ENCODE measurements at regions not wholly inside any gene's neighbourhood (a gene's known extent, or its start where the extent isn't known, plus 50 kb on each side); places are given as distances from the start of the nearest gene placed in this dataset.

- H3K4me1 Mint-ChIP-seq = peaks cover 14% of the 10 kb centered on the region
Measured at GRCh38 chr17:54807331-54807730, 93.3 kb upstream of the TOM1L1 start.

DNA sequence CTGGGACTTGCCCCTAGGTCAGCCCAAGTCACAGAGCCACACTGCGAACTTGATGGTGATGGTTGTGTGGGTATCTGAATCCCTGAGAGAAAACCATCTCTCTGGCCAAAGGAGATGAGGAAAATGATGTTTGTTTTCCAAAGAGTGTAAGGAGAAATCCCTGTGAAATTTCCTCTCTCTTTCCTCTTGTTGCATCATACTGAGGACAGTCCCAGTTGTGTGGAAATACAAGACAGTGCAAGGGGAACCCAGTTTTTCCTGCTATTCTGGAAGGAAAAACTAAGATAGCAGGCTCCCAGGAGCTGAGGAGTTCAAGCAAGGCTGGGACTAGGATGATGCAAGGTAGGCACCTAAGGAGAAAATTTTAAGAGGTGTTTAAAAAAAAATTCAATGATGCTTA is 86.8 kb upstream of the TOM1L1 start:
- Histone ChIP-seq H3K36me3 (ENCODE audit: control insufficient read depth, insufficient read depth, low read length) (no peaks in the 10 kb centered on the region), H3K27me3 (ENCODE audit: control insufficient read depth, insufficient read depth, low read length, poor library complexity, severe bottlenecking) (no peaks in the 10 kb centered on the region), H3K9me3 (ENCODE audit: control insufficient read depth, low read length) (no peaks in the 10 kb centered on the region), H3K4me1 (ENCODE audit: control insufficient read depth, insufficient read depth, low read length) (no peaks in the 10 kb centered on the region), H3K4me3 (ENCODE audit: low read length) (no peak overlapping the region), H3K27ac (ENCODE audit: low read depth, low read length) (no peak overlapping the region), H3K9ac (ENCODE audit: extremely low read depth, low read length, poor library complexity, severe bottlenecking) (no peak overlapping the region)
- 100% methylated on average over 1 of the region's 1 CpG; no CpG with 5 or more reads in 1 of the 2 experiments for WGBS, 2 experiments (ENCODE audit: insufficient coverage in 1 of 2, insufficient read length in 1 of 2)
- H3K27ac Mint-ChIP-seq = no peak overlapping the region
- H3K27me3 Mint-ChIP-seq (ENCODE audit: insufficient read depth) = no peaks in the 10 kb centered on the region
- H3K36me3 Mint-ChIP-seq (ENCODE audit: low read depth) = no peaks in the 10 kb centered on the region
- no peak for DNase-seq
- H3K4me3 Mint-ChIP-seq = no peak overlapping the region
- H3K4me1 Mint-ChIP-seq = peaks cover 20% of the 10 kb centered on the region
- no peaks in the 10 kb centered on the region for H3K9me3 Mint-ChIP-seq
- TF ChIP-seq, protein P1, sequence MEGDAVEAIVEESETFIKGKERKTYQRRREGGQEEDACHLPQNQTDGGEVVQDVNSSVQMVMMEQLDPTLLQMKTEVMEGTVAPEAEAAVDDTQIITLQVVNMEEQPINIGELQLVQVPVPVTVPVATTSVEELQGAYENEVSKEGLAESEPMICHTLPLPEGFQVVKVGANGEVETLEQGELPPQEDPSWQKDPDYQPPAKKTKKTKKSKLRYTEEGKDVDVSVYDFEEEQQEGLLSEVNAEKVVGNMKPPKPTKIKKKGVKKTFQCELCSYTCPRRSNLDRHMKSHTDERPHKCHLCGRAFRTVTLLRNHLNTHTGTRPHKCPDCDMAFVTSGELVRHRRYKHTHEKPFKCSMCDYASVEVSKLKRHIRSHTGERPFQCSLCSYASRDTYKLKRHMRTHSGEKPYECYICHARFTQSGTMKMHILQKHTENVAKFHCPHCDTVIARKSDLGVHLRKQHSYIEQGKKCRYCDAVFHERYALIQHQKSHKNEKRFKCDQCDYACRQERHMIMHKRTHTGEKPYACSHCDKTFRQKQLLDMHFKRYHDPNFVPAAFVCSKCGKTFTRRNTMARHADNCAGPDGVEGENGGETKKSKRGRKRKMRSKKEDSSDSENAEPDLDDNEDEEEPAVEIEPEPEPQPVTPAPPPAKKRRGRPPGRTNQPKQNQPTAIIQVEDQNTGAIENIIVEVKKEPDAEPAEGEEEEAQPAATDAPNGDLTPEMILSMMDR (conservative IDR thresholded peaks at IDR 0.05) = no peak

More at GRCh38 chr17:54807331-54807730, 93.3 kb upstream of the TOM1L1 start:
- Histone ChIP-seq H3K4me3 (ENCODE audit: low read length) (no peak overlapping the region), H3K9me3 (ENCODE audit: control insufficient read depth, low read length) (no peaks in the 10 kb centered on the region), H3K36me3 (ENCODE audit: control insufficient read depth, insufficient read depth, low read length) (no peaks in the 10 kb centered on the region), H3K4me1 (ENCODE audit: control insufficient read depth, insufficient read depth, low read length) (peaks cover 6% of the 10 kb centered on the region), H3K9ac (ENCODE audit: extremely low read depth, low read length, poor library complexity, severe bottlenecking) (no peak overlapping the region), H3K27ac (ENCODE audit: low read depth, low read length) (no peak overlapping the region), H3K27me3 (ENCODE audit: control insufficient read depth, insufficient read depth, low read length, poor library complexity, severe bottlenecking) (no peaks in the 10 kb centered on the region)
- Mint-ChIP-seq H3K27me3 (ENCODE audit: insufficient read depth) (no peaks in the 10 kb centered on the region), H3K4me3 (no peak overlapping the region), H3K27ac (no peak overlapping the region), H3K36me3 (ENCODE audit: low read depth) (no peaks in the 10 kb centered on the region), H3K9me3 (no peaks in the 10 kb centered on the region)
- no peak for DNase-seq
- TF ChIP-seq, protein P1 (conservative IDR thresholded peaks at IDR 0.05) = no peak
- 67 to 100% methylated on average over 1 to 2 of the region's 2 CpGs for WGBS, 2 experiments (ENCODE audit: insufficient coverage in 1 of 2, insufficient read length in 1 of 2)

- no peaks in the 10 kb centered on the region for H3K9me3 Mint-ChIP-seq
- H3K27ac Mint-ChIP-seq = no peak overlapping the region
- no peaks in the 10 kb centered on the region for H3K36me3 ChIP-seq (ENCODE audit: control insufficient read depth, insufficient read depth, low read length)
- no peak for DNase-seq
- no peak overlapping the region for H3K4me3 Mint-ChIP-seq
- peaks cover 20% of the 10 kb centered on the region for H3K4me1 Mint-ChIP-seq
- H3K4me3 ChIP-seq (ENCODE audit: low read length) = no peak overlapping the region
- H3K36me3 Mint-ChIP-seq (ENCODE audit: low read depth) = no peaks in the 10 kb centered on the region
- H3K27me3 ChIP-seq (ENCODE audit: control insufficient read depth, insufficient read depth, low read length, poor library complexity, severe bottlenecking) = no peaks in the 10 kb centered on the region
- 90 to 92% methylated on average over 2 to 3 of the region's 3 CpGs for WGBS, 2 experiments (ENCODE audit: insufficient coverage in 1 of 2, insufficient read length in 1 of 2)
- TF ChIP-seq, protein P1 (conservative IDR thresholded peaks at IDR 0.05) = no peak
- H3K9me3 ChIP-seq (ENCODE audit: control insufficient read depth, low read length) = no peaks in the 10 kb centered on the region
- no peak overlapping the region for H3K9ac ChIP-seq (ENCODE audit: extremely low read depth, low read length, poor library complexity, severe bottlenecking)
- no peaks in the 10 kb centered on the region for H3K27me3 Mint-ChIP-seq (ENCODE audit: insufficient read depth)
- H3K4me1 ChIP-seq (ENCODE audit: control insufficient read depth, insufficient read depth, low read length) = no peaks in the 10 kb centered on the region
- H3K27ac ChIP-seq (ENCODE audit: low read depth, low read length) = no peak overlapping the region
Measured at GRCh38 chr17:54814371-54814770, 86.3 kb upstream of the TOM1L1 start.

All from endodermal cell (in vitro differentiated cells).